ENCODE measurements at regions not wholly inside any gene's neighbourhood (a gene's known extent, or its start where the extent isn't known, plus 50 kb on each side); places are given as distances from the start of the nearest gene placed in this dataset.

DNA sequence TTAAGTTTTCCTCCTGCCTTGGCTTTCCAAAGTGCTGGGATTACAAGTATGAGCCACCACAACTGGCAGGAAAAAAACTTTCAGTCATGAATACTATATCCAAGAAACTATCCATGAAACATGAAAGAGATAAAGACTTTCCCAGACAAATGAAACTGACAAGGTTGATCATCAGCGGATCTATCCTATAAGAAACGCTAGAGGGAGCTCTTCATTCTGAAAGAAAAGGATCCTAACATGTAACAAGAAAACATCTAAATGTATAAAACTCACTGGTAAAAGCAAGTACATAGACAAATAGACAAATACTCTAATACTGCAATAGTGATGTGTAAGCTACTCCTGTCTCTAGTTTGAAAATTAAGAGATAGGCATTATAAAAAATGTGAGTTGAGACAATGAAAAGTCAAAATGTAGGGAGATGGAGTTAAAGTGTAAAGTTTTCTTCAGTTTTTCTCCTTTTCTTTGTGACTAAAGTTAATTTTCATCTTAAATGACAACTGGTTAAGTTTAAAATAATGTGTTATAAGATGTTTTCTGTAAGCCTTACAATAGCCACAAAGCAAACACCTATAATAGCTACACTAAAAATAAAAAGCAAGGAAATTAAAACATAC is 79.6 kb upstream of the TEKT1 start:
- Mint-ChIP-seq H3K36me3 (ENCODE audit: insufficient read depth) (peaks cover 6% of the 10 kb centered on the region), H3K27ac (no peak overlapping the region)

DNA sequence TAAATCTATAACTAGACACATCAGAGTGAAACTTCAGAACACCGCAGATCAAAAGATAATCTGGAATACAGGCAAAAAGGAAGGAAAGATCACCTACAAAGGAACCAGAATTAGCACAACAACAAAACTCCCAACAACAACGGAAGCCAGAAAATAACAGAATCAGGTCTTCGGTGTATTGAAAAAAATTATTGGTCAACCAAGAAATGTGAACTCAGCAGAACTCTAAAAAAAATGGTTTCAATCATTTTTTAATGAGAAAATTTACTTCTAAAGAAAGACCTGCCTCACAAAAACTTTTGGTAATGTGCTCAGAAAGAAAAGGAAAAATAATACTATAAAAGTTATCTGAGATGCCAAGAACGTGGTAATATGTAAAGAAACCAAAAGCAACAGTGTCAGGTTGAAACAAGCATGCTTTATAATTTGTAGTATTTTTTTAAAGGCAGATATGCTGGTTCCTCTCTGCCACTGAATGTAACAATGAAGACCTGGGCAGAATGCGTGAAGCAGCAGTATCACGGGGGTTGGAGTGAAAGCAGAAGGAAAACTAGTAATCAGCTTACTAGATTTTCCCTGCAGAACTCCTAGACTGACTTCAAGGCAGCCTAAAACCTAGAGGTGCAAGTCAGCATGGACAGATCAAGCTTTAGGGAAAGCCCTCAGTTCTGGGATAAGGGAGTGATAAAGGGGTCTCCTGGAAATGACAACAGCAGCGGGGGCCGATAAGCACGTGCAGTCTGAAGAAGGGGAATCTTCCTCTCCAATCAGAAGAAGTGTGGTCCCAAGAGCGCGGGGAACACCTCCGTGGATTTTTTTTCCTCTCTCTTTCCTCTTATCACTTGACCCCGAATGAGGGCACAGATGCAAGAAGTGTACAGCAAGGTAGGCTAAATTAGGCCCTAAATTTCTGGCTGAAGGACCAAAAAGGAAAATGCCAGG is 80.9 kb upstream of the TEKT1 start:
- peaks cover 4% of the 10 kb centered on the region for H3K9me3 Mint-ChIP-seq (ENCODE audit: low read depth)
- TF ChIP-seq, protein P1, sequence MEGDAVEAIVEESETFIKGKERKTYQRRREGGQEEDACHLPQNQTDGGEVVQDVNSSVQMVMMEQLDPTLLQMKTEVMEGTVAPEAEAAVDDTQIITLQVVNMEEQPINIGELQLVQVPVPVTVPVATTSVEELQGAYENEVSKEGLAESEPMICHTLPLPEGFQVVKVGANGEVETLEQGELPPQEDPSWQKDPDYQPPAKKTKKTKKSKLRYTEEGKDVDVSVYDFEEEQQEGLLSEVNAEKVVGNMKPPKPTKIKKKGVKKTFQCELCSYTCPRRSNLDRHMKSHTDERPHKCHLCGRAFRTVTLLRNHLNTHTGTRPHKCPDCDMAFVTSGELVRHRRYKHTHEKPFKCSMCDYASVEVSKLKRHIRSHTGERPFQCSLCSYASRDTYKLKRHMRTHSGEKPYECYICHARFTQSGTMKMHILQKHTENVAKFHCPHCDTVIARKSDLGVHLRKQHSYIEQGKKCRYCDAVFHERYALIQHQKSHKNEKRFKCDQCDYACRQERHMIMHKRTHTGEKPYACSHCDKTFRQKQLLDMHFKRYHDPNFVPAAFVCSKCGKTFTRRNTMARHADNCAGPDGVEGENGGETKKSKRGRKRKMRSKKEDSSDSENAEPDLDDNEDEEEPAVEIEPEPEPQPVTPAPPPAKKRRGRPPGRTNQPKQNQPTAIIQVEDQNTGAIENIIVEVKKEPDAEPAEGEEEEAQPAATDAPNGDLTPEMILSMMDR (IDR thresholded peaks at IDR 0.05; ENCODE audit: unreplicated experiment), result no peak
- no peak overlapping the region for H3K4me3 Mint-ChIP-seq (ENCODE audit: low read depth)
- DNase-seq (ENCODE audit: low spot score, unreplicated experiment), result no peak
- H3K27ac Mint-ChIP-seq, result peak overlapping the region; percentile 28
- peaks cover 6% of the 10 kb centered on the region for H3K36me3 Mint-ChIP-seq (ENCODE audit: insufficient read depth)
- H3K27me3 Mint-ChIP-seq, result peaks cover 35% of the 10 kb centered on the region
- H3K4me1 Mint-ChIP-seq (ENCODE audit: low read depth), result no peaks in the 10 kb centered on the region

More for the DNA sequence above, 79.6 kb upstream of the TEKT1 start:
- DNase-seq (ENCODE audit: low spot score, unreplicated experiment), result no peak
- TF ChIP-seq, protein P1 (IDR thresholded peaks at IDR 0.05; ENCODE audit: unreplicated experiment), result peak; percentile 72
- Mint-ChIP-seq H3K4me1 (ENCODE audit: low read depth) (no peaks in the 10 kb centered on the region), H3K4me3 (ENCODE audit: low read depth) (no peak overlapping the region), H3K9me3 (ENCODE audit: low read depth) (no peaks in the 10 kb centered on the region), H3K27me3 (peaks cover 25% of the 10 kb centered on the region)

DNA sequence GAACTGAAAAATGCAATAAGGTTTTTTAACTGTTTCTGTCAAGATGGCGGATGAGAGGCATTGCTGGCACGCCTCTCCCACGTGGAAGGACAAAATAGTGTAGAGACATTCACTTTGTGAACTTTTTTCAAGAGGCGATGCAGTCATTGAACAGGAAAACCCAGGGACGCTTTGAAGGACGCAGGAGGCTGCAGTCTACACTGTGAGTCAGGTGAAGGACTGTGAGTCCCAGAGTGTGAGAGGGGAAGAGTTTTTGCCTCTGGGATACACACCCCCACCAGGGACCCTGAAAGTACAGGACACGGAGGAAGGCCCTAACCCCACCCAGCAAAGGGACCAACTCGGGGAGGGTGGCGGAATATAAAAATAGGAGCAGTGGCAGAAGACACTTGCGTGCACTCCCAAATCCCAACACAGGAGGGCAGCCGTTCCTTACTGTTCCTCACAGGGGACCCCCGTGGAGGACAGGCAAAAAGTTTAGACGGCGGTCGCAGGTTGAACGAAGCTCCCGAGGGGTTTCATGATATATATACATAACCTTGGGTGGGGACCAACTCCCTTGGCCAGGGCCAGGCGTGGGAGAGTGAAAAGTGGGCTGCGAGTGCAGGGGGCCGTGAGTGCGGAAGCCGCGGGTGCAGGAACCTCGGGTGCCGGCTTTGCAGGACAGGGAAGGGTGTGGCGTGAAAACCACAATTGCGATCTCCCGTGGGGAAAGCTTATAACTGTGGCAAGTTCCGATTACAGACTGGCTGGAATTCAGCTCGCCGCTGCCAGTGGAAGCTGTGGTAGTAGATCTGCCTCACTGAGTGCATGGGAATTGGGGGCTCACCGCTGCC is 82.0 kb upstream of the ALOX12 start:
- Mint-ChIP-seq H3K9me3 (ENCODE audit: low read depth) (peaks cover 4% of the 10 kb centered on the region), H3K4me3 (ENCODE audit: low read depth) (no peak overlapping the region), H3K4me1 (ENCODE audit: low read depth) (no peaks in the 10 kb centered on the region), H3K27ac (no peak overlapping the region), H3K27me3 (peaks cover 35% of the 10 kb centered on the region), H3K36me3 (ENCODE audit: insufficient read depth) (peaks cover 6% of the 10 kb centered on the region)
- peak; percentile 53 for DNase-seq (ENCODE audit: low spot score, unreplicated experiment)
- TF ChIP-seq, protein P1 (IDR thresholded peaks at IDR 0.05; ENCODE audit: unreplicated experiment), result peak; percentile 68

DNA sequence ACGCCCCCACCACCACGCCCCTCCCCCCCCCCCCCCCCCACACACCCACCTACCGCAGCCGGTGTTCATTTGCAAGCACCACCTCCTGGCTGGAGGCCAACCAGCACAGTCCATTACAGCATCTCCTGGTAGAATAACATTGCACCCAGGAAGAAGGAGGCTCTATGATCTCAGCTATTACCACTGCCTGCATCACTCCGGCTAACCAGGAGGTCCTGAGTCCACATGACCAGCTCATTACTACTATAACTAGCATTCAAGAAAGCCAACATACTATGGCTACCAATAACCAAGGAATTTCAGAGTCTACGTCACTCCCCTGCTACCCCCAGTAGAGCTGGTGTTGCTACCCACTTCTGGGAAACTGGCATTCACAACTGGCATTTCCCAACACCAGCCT is 81.1 kb upstream of the ALOX12 start:
- Mint-ChIP-seq H3K36me3 (ENCODE audit: insufficient read depth) (peaks cover 6% of the 10 kb centered on the region), H3K27me3 (peaks cover 35% of the 10 kb centered on the region), H3K4me3 (ENCODE audit: low read depth) (no peak overlapping the region), H3K4me1 (ENCODE audit: low read depth) (no peaks in the 10 kb centered on the region), H3K27ac (no peak overlapping the region), H3K9me3 (ENCODE audit: low read depth) (peaks cover 4% of the 10 kb centered on the region)
- TF ChIP-seq, protein P1 (IDR thresholded peaks at IDR 0.05; ENCODE audit: unreplicated experiment), result no peak
- no peak for DNase-seq (ENCODE audit: low spot score, unreplicated experiment)

DNA sequence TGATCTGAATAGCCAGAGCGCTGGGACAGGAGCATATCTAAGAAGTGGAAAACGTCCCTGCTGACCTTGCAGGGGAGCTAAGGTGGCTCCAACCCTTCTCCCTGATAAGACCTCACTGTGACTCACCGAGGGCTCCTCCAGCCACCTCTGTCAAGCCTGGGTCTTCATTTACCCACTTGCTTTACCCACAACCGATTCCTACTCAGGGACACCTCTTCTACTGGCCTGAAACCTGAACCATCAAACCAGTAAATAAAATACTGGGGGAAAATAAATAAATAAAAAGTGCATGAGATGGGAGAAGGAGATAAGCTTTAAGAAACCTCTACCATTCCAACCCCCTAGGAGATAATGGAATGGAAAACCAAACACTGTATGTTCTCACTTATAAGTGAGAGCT is 80.2 kb upstream of the ALOX12 start:
- TF ChIP-seq, protein P1 (IDR thresholded peaks at IDR 0.05; ENCODE audit: unreplicated experiment), result no peak
- no peak for DNase-seq (ENCODE audit: low spot score, unreplicated experiment)
- Mint-ChIP-seq H3K4me1 (ENCODE audit: low read depth) (no peaks in the 10 kb centered on the region), H3K4me3 (ENCODE audit: low read depth) (no peak overlapping the region), H3K36me3 (ENCODE audit: insufficient read depth) (peaks cover 6% of the 10 kb centered on the region), H3K27me3 (peaks cover 35% of the 10 kb centered on the region), H3K9me3 (ENCODE audit: low read depth) (peaks cover 4% of the 10 kb centered on the region), H3K27ac (no peak overlapping the region)

All from progenitor cell of endocrine pancreas (in vitro differentiated cells).